ENCODE measurements at regions not wholly inside any gene's neighbourhood (a gene's known extent, or its start where the extent isn't known, plus 50 kb on each side); places are given as distances from the start of the nearest gene placed in this dataset.

DNA sequence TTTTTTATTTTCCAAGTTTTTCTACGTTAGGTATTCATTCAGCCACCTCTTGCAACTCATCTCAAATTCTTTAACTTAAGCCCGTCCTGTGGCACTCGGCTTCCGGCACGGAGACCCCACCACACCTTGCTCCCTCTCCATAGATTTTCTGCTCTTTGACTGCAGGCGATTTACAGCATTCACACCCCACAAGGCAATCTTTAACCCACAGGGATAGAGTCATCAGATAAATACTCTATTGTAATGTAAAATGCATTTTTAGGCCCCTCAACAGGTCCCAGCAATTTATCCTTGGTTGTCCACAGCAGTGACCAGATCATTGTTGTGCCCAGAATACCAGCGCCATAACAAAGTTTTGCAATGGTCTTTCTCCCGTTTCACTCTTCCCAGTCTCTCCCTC is 132.3 kb upstream of the EPHA4 start:
- Histone ChIP-seq H3K9ac (ENCODE audit: low read depth, low read length) (no peak overlapping the region), H3K9me3 (ENCODE audit: control insufficient read depth, insufficient read depth, low read length) (no peaks in the 10 kb centered on the region), H3K36me3 (ENCODE audit: insufficient read depth, low read length) (no peaks in the 10 kb centered on the region), H3K4me1 (ENCODE audit: insufficient read depth, low read length) (peaks cover 17% of the 10 kb centered on the region; the same call in 1 of the 2 replicates)

DNA sequence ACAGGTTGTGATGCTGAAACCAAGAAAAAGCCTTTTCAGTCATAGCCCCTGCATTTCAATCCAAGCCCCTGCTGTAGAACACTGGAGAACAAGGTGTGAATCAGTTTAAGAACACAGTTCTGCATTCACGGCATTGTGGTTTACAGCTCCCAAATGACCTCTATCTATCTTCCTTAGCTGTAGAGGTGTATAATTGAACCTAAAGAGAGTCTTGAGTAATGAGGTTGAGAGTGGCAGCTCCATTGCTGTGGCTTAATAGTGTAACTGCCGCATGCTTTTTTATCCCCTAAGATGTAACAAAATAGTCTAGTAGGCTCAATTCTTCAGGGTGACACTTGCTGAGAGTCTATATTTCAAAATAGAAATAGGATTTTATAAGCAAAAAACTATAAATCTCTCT is 121.3 kb upstream of the EPHA4 start:
- Histone ChIP-seq H3K36me3 (ENCODE audit: insufficient read depth, low read length) (no peaks in the 10 kb centered on the region), H3K9me3 (ENCODE audit: control insufficient read depth, insufficient read depth, low read length) (no peaks in the 10 kb centered on the region), H3K9ac (ENCODE audit: low read depth, low read length) (no peak overlapping the region), H3K4me1 (ENCODE audit: insufficient read depth, low read length) (no peaks in the 10 kb centered on the region)

DNA sequence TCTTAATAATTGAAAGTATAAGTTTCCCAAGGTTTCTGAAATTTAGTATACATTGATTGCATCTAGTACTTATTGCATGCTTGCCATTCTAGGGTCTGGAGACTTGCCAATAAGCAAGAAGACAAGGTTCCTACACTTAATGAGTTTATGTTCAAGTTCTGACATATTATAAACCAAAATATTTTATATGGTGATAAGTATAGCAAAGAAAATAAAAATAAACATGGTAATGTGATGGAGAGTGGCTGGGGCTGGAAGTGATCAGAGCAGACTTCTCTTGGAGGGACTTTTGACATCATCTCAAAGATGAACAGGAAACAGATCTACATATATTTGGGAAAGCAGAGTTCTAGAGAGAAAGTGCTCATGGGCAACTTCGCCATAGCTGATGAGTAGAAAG is 119.5 kb upstream of the EPHA4 start:
- Histone ChIP-seq H3K9me3 (ENCODE audit: control insufficient read depth, insufficient read depth, low read length) (no peaks in the 10 kb centered on the region), H3K36me3 (ENCODE audit: insufficient read depth, low read length) (no peaks in the 10 kb centered on the region), H3K9ac (ENCODE audit: low read depth, low read length) (no peak overlapping the region), H3K4me1 (ENCODE audit: insufficient read depth, low read length) (no peaks in the 10 kb centered on the region)

DNA sequence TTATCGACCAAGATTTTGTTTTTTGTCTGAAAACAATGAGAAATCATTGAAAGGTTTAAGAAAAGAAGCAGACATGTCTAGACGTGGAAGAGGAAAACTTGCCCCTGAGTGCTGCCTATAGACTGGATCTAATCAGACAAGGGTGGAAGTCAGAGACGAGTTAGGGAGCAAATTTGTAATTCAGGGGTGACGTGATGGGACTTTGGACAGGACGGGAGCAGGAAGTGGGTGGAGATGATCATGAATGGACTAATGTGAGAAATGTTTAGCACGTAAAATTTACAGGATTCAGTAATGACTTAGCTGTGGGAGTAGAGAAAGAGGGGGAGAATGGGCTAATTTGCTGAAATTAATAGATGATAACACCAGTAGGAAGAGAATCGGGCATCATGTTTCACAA is 117.0 kb upstream of the EPHA4 start:
- Histone ChIP-seq H3K36me3 (ENCODE audit: insufficient read depth, low read length) (no peaks in the 10 kb centered on the region), H3K4me1 (ENCODE audit: insufficient read depth, low read length) (no peaks in the 10 kb centered on the region), H3K9ac (ENCODE audit: low read depth, low read length) (no peak overlapping the region), H3K9me3 (ENCODE audit: control insufficient read depth, insufficient read depth, low read length) (no peaks in the 10 kb centered on the region)

DNA sequence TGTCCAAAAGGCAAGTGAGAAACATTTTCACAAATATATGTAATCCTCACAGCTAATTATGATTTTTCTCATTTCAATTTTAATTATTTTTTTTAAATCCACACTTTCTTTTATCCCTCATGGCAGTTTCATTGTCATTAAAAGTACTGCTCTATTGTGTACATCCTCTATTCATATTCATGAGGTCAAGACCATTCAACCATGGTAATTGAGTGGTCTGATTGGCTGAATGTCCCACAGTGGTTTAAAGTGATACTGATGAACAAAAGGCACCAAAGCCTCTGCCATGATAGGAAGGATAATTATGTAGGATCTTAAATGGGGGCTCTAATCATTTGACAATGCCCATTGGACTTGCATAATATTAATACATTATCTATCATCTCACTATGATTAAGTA is 108.4 kb upstream of the EPHA4 start:
- peaks cover 24% of the 10 kb centered on the region for H3K4me1 ChIP-seq (ENCODE audit: insufficient read depth, low read length)
- H3K36me3 ChIP-seq (ENCODE audit: insufficient read depth, low read length), result no peaks in the 10 kb centered on the region

DNA sequence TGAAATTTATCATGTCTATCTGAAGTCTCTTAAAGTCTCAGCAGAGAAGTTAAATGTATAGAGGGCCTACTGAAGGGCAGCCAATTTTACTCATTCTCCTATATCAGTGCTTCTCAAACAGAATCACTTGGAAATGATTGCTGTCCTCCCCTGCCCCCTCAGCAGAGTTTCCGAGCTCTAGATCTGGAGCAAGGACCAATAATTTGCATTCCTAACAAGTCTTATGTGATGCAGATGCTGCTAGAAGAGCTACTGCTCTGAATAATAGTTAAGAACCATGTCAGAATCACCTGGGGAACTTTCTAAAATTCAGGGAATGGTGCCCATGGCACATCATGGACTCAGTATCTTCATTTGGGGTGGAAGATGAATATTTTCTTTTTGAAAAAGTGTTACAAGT is 105.6 kb upstream of the EPHA4 start:
- H3K9ac ChIP-seq (ENCODE audit: low read depth, low read length), result no peak overlapping the region
- no peaks in the 10 kb centered on the region for H3K36me3 ChIP-seq (ENCODE audit: insufficient read depth, low read length)

More for the DNA sequence above, 108.4 kb upstream of the EPHA4 start:
- no peak overlapping the region for H3K9ac ChIP-seq (ENCODE audit: low read depth, low read length)
- no peaks in the 10 kb centered on the region; the same call in 1 of the 2 replicates for H3K9me3 ChIP-seq (ENCODE audit: control insufficient read depth, insufficient read depth, low read length)

DNA sequence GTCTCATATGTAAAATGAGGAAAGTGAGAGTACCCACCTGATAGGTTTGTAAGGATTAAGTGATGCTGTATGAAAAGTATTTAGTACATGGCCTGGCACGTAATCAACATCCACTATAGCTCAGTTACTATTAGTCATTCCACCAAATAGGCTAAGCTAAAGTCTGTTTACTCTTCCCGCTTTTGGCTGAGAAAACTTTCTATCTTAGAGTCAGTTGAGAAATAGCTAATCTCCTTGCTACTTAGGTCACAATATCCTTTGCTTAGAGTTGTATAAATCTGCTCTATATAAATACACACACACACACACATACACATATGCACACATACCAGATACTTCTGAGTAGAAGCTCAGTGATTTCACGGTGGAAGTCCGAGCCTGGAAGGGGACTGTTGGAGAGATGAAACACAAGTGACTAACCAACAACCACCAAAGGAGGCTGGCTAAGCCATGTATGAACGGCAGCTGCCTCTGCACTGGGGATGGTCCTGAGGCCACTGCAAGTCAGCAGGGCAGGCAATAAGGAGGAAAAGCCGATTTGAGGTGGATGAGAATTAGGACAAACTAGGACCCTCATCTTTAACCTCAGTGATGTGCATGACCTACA is 104.6 kb upstream of the EPHA4 start:
- Histone ChIP-seq H3K9ac (ENCODE audit: low read depth, low read length) (no peak overlapping the region), H3K9me3 (ENCODE audit: control insufficient read depth, insufficient read depth, low read length) (no peaks in the 10 kb centered on the region), H3K4me1 (ENCODE audit: insufficient read depth, low read length) (peaks cover 24% of the 10 kb centered on the region), H3K36me3 (ENCODE audit: insufficient read depth, low read length) (no peaks in the 10 kb centered on the region)

More for the DNA sequence above, 105.6 kb upstream of the EPHA4 start:
- Histone ChIP-seq H3K9me3 (ENCODE audit: control insufficient read depth, insufficient read depth, low read length) (no peaks in the 10 kb centered on the region), H3K4me1 (ENCODE audit: insufficient read depth, low read length) (peaks cover 24% of the 10 kb centered on the region)

DNA sequence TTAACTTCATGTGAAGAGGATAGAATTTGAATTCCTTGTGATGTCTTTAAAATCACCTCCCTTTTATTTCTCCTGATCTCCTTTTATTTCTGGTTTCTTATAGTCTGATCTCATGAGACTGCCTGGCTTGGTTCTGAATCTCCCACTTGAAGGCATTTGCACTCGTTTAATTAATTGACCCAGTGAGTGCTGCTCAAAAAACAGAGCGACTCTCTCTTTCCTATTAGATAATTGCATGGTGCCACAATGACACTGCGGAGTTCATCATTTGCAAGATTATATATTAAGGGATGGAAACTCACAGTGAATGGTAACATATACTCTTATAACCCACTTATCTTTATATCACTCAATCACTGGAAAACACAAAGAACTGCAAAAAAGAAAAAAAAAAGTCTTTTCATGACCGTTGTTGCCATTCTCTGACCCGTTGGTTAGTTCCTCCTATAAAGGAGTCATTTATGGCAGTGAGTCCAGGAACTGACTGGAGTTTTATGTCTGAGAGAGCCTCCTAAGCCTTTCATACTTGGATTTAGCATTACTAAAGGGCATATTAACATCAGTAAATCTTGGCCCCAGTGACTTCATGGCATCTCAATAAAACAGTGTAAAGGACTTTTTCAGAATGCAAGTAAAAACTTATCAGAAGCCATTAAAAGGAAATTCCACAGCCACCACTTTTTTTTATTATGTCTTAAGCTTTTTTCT is 103.3 kb upstream of the EPHA4 start:
- Histone ChIP-seq H3K9ac (ENCODE audit: low read depth, low read length) (no peak overlapping the region), H3K36me3 (ENCODE audit: insufficient read depth, low read length) (no peaks in the 10 kb centered on the region), H3K9me3 (ENCODE audit: control insufficient read depth, insufficient read depth, low read length) (no peaks in the 10 kb centered on the region), H3K4me1 (ENCODE audit: insufficient read depth, low read length) (peaks cover 21% of the 10 kb centered on the region)

DNA sequence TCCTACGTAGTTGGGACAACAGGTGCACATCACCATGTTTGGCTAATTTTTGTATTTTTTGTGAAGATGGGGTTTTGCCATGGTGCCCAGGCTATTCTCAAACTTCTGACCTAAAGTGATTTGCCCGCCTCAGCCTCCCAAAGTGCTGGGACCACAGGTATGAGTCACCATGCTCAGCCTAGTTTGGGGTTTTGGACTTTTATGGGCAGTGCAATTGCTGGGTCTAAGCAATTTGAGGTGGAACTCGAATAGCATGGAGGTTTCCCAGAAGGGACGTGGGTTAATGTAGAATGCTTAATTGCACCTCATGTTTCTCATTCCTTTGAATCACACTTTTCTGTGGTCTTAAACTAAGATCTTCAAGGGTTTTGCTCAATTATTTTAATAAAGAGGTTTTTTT is 102.3 kb upstream of the EPHA4 start:
- Histone ChIP-seq H3K9ac (ENCODE audit: low read depth, low read length) (no peak overlapping the region), H3K36me3 (ENCODE audit: insufficient read depth, low read length) (no peaks in the 10 kb centered on the region)

DNA sequence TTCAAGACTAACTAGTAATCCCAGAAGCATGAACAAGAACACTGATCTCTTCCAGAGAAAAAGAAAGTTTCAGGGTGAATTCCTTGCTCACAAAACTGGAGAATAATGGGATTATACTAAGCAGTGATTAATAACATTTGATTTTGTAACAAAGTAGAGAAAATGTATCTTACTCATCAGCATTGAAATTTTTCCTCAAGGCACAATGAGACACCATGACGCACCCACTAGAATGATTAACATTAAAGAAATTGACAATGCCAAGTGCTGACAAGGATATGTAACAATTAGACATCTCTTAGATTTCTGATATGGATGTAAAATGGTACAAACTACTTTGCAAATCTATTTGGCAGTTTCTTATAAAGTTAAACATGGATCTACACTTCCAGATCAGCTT is 101.1 kb upstream of the EPHA4 start:
- Histone ChIP-seq H3K9ac (ENCODE audit: low read depth, low read length) (no peak overlapping the region), H3K36me3 (ENCODE audit: insufficient read depth, low read length) (no peaks in the 10 kb centered on the region), H3K9me3 (ENCODE audit: control insufficient read depth, insufficient read depth, low read length) (no peaks in the 10 kb centered on the region; the same call in 1 of the 2 replicates), H3K4me1 (ENCODE audit: insufficient read depth, low read length) (peaks cover 16% of the 10 kb centered on the region)

More for the DNA sequence above, 102.3 kb upstream of the EPHA4 start:
- H3K4me1 ChIP-seq (ENCODE audit: insufficient read depth, low read length), result peaks cover 17% of the 10 kb centered on the region
- H3K9me3 ChIP-seq (ENCODE audit: control insufficient read depth, insufficient read depth, low read length), result no peaks in the 10 kb centered on the region

DNA sequence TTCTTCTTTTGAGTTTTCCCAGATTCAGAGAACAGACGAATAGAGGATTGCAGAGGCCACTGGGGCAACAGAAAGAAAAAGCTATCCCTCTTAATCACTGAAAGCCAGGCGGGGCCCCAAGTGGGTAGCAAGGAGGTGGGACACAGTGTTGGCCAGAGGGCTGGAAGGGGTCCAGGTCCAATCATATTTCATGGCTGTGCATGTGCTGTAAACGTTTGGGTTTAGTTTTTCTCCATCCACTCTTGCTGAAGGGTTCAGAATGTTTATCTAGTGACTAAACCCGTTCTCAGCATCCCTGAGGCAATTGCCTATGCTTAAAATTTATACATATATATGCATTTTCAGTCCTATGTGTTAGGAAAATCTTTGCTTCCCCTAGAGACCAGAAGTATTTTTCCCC is 99.4 kb upstream of the EPHA4 start:
- no peaks in the 10 kb centered on the region; the same call in 1 of the 2 replicates for H3K9me3 ChIP-seq (ENCODE audit: control insufficient read depth, insufficient read depth, low read length)
- 0 out of 2 replicates have a peak, but pooled peaks cover 4% of the 10 kb centered on the region for H3K4me1 ChIP-seq (ENCODE audit: insufficient read depth, low read length)
- H3K9ac ChIP-seq (ENCODE audit: low read depth, low read length), result no peak overlapping the region
- no peaks in the 10 kb centered on the region for H3K36me3 ChIP-seq (ENCODE audit: insufficient read depth, low read length)

DNA sequence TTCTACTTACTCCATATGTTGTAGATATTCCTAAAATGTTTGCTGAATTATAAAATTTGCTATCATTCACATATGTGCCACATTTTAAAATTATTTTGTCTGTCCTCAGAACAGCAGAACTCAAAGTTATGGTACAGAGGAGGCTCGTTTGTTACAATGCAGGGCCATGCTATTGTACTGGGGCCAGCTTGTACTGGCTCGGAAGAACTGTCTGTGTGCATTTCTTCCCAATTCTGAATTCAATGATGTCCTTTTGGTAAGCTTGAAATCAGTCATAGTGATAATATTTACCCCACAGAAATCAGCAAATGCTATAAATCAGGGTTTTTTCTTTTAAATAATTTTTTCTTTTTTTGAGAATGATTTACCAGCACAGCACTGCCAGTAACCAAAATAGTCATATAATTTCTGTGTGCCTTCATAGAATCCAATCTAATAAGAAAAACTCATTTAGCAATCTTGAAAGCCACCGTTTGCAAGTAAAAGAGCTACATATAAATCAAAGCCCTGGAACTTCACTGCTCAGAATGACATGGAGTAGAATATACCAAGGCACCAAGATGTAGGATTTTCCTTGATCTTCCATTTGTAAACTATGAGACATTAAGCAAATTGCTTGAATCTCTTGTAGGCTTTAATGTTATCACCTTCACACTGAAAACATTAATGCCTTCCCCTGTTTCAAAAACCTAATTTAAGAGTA is 90.7 kb upstream of the EPHA4 start:
- Histone ChIP-seq H3K36me3 (ENCODE audit: insufficient read depth, low read length) (no peaks in the 10 kb centered on the region), H3K9ac (ENCODE audit: low read depth, low read length) (no peak overlapping the region), H3K4me1 (ENCODE audit: insufficient read depth, low read length) (no peaks in the 10 kb centered on the region), H3K9me3 (ENCODE audit: control insufficient read depth, insufficient read depth, low read length) (peaks cover 6% of the 10 kb centered on the region; the same call in 1 of the 2 replicates)

DNA sequence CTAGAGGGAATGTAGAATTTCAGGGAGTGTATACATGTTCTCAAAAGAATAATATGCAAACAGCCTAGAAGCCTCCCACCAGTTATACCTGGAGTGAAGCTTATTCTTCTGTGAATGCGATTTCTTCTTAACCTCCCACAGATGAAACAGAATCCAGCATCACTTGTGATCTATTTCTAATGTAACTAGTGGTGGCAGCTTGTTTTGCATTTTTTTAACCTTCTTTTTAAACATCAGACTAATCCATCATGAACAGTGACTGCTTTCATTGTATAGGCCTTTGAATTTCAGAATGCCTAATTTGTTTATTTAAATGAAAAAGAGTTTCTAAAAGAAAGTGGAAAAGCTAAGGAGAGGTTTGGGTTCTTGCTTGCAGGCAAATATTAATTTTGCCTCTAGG is 85.7 kb upstream of the EPHA4 start:
- no peaks in the 10 kb centered on the region for H3K36me3 ChIP-seq (ENCODE audit: insufficient read depth, low read length)
- H3K9me3 ChIP-seq (ENCODE audit: control insufficient read depth, insufficient read depth, low read length), result no peaks in the 10 kb centered on the region
- H3K9ac ChIP-seq (ENCODE audit: low read depth, low read length), result no peak overlapping the region
- H3K4me1 ChIP-seq (ENCODE audit: insufficient read depth, low read length), result no peaks in the 10 kb centered on the region

DNA sequence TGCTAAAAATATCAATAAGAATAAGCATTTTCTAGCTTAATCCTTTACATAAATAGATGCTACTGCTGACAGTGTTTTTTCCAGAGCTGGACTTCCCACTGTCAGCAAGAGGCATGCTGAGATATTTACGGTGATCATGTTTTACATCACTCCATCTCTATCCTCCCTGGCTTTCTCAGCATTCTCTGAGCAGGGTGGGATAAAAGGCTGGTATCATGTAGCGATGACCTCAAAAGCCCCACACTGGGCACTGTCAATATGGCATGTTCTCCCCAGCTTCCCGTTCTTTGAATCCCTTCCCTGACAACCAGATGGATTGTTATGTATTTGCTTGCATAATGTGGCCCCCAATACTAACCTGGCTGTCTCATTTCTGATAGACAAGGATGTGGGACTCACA is 83.2 kb upstream of the EPHA4 start:
- no peak overlapping the region for H3K9ac ChIP-seq (ENCODE audit: low read depth, low read length)
- H3K36me3 ChIP-seq (ENCODE audit: insufficient read depth, low read length), result no peaks in the 10 kb centered on the region
- no peaks in the 10 kb centered on the region for H3K4me1 ChIP-seq (ENCODE audit: insufficient read depth, low read length)
- H3K9me3 ChIP-seq (ENCODE audit: control insufficient read depth, insufficient read depth, low read length), result no peaks in the 10 kb centered on the region

DNA sequence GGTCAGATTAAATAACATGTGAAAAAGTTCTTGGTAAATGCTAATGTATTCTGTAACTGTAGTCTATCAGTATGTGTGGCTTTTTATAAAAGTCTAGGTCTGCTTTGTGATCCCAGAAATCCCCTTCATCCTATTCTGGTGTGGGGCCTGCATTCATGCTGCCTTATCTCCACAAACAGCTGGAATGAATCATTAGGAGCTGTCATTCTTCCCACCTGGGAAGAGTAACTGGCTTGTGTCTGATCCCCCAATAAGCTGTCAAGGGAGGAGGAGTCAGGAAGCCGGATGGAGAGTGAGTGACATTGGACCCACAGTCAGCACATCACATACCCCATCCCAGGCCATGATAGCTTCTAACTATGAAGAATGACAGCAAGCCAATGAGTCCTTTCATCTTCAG is 81.1 kb upstream of the EPHA4 start:
- Histone ChIP-seq H3K9me3 (ENCODE audit: control insufficient read depth, insufficient read depth, low read length) (no peaks in the 10 kb centered on the region), H3K9ac (ENCODE audit: low read depth, low read length) (no peak overlapping the region), H3K36me3 (ENCODE audit: insufficient read depth, low read length) (no peaks in the 10 kb centered on the region), H3K4me1 (ENCODE audit: insufficient read depth, low read length) (no peaks in the 10 kb centered on the region)
